COR-L47 (cell line): ENCODE measurements at regions not wholly inside any gene's neighbourhood (a gene's known extent, or its start where the extent isn't known, plus 50 kb on each side); places are given as distances from the start of the nearest gene placed in this dataset.

Experiments used
- DNase-seq: peaks from one replicate; lab custom pipeline; 2025; lab: John Stamatoyannopoulos, UW

DNA sequence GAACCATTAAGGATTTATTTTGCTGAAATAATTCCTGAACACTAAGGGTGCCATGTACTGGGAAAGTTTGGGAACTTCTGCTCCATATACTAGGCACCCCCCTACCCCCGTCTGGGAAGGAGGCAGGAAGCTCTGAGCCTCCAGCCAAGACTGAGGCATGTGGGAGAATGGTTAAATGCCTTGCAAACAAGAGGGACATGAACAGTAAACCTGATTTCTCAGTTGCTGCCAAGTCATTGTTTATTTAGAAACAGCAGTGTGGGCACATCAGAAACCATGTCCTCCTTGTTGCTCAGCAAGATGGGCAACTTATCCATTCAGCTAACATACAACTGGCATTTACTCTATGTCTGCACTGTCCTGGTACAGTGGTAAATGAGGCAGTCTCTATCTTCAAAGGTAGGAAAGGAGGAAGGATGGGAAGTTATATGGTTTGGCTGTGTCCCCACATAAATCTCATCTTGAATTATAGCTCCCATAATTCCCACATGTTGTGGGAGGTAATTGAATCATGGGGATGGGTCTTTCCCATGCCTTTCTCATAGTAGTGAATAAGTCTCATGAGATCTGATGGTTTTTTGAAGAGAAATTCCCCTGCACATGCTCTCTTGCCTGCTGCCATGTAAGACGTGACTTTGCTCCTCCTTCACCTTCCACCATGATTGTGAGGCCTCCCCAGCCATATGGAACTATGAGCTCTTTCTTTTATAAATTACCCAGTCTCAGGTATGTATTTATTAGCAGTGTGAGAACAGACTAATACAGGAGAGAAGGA lies 459.1 kb downstream of the MIAT start:
- DNase-seq: peak; percentile 39

DNA sequence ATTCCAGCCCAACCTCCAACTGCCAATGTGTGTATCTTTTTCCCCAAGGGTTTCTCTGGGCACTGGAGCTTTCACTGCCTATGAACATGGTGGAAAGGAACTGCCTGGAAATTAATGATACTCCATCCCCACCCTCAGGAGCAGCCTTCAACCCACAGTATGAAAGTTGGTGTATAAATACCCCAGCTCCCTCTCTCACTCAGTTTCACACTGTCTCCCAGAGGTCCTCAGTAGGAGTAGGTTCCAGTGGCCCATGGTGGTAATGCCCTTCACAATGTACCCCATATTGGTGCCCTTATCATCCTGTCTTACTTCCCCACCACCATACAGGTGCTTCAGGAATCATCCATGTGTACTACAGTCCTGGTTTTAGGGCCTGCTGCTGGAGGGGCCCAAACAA lies 462.6 kb downstream of the MIAT start:
- DNase-seq: no peak

DNA sequence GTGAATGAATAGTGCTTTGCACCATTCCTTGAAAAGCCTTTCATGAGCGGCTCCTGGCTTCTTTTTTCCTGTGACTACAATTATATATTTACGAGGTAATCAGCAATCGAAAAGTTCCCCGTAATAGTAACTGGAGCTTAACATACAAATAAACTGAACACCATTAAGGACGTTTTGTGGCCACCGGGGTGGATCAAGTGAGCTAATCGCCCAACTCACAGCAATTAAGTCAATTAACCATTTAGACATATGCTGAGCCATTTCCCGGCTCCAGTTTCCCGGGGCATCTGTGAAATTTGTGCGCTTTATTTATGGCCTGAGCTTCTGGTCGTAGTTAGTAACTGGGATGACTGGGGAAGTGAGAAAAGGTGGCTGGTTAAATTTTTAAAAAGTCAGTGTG lies 465.2 kb downstream of the MIAT start:
- DNase-seq: no peak

DNA sequence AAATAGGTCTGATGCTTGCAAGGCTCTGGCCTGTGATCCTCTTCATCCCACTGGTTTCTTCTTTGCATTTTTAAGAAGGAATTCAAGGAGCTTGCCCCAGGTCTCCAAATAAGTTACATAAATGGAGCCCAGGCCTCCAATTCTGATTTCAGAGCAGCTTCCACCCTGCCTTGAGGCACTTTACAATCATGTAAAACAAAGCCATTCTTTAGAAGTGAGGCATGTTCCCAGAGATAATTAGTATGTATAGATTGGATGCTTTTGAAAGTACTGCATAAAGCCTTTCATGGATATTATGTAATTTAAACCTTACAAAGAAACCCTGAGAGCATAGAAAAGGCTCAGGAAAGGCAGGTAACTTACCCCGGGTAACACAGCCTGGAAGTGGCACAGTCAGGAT lies 466.5 kb downstream of the MIAT start:
- DNase-seq: no peak

DNA sequence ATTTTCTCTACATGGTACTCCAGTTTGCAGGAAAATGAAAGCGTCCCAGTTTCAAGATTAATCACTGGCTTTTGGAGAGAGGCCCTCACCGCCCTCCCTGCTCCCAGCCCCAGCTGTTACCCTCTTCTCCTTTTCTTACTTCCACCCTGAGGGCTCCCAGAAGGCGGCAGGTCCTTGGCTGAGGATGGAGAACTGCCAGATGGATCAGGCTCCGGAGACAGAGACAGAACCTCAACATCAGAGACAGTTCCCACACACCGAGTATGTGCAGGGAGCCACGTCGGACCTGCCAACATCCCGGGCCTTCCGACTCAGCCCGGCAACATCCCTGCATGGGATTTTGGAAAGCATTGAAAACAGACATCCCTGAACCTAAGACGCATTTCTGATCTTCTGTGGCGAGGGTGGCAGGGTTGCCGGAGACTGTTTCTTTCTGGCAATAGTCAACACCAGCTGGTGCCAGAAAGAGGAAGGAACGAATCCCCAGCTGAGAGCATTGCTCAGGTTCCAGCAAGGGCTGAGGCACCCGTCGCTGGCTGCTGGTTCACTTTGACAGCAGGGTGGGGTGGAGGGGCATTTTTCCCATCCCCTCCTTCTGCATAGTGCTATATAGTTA lies 467.1 kb downstream of the MIAT start:
- no peak for DNase-seq

DNA sequence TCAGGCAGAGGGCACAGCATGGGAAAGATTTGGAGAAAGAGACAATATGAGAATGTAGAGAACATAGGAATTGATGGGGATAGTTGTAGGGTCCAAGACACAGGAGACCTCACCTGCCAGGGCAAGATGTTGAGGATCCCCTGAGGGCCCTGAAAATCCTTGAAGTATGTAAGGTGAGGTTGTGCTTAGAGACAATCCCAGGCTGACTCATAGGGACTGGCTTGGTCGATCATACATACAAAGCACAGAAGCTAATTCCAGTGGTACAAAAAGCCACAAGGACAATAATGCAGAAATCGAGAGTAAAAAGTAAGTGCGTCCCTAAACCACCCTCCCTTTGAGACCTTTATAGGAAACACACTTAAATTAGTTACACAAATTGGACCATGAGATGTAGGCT lies 468.2 kb downstream of the MIAT start:
- no peak for DNase-seq

DNA sequence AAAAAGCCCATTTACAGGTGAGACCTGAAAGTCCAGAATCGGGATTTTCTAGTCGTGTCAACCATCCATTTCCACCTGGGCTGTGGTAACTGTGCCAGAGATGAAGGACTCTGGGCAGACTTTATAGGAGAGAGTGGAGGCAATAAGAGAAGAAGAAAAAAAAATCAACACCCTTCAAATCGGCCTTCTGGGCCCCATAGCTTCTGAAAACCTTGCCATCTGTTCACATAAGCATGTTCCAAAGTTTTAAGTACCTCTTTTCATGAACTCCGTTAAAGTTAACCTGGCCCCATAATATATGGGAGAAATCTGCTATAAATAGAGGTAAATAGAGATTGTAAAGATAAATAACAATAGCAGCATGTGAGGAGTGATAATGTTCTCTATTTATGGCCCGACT lies 470.5 kb downstream of the MIAT start:
- DNase-seq: no peak

DNA sequence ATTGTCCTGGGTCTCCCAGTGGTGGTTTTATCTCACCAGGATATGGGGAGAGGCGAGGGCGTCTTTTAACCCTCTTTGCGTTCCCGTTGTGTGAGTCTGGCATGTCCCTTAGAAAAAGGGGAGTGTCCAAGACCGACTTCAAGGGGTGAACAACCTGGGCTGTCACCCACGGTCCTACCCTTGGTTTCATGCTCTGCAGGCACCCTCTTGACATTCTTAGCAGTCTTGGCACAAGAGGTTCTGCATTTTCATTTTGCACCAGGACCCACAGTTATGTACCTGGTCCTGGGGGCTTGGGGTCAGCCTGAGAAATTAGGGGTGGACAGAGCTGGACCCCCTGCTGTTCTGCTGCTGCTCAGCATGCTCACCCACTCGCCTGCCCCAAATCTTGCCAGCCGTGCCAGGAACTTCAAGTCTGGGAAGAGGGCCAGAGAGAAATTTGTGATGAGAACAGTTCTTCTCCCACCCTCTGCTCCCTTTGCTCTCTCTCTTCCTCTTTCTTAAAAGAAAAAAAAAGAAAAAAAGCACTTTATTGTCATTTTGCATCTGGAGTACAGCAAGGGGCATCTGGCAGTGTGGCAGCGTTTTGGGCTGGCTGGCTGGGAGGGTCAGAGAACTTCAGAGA lies 471.2 kb downstream of the MIAT start:
- no peak for DNase-seq

DNA sequence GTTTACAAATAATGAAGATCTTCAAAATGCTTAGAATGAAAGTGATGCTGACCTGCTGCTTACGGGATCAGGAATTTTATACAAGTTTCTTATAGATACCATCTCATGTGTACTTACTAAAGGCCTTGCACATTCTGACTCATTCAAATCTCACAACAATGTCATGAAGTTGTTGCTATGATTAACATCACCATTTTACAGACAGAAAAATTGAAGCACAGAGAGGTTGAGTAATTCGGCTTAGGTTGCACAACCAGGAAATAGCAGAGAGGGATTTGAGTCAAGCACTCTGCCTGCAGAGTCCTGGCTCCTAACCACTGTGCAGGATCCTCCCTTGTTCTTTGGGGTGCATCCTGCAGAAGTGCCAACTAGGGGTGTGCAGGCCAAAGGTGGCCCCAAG lies 471.9 kb downstream of the MIAT start:
- DNase-seq: no peak

DNA sequence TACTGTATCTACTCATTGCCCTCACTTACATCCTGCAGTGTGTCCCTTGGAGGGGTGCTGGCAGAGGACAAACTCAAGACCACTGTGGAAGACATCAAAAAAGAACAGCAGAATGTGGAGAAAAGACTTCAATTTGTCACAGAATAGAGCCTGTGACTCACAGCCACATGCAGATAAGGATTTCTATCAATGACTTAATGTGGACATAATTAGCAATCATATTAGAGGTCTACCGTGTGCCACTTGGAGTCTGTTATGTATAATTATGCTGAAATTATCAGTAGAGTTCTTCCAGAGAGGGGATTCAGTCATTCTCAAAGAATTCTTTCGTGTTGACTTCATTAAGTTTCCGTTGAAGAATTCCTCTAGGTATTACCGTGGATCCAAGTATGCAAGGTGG lies 473.5 kb downstream of the MIAT start:
- no peak for DNase-seq

DNA sequence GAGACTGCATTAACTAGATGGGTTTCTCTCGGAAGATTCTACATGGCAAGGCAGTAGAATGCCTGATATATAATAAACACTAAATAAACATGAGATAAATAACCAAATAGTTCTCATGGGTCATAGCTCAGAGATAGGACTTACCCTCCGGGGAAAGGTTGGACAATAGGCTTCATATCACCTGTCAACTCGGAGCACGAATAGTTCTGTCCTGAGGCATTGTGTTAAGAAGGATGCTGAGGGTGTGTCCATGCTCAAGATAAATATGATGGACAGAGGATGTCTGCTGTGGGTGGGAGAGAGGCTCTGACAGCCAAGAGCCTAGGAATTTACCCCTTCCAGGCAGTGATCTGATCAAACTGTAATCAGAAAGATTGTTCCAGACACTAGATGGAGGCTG lies 474.0 kb downstream of the MIAT start:
- no peak for DNase-seq

DNA sequence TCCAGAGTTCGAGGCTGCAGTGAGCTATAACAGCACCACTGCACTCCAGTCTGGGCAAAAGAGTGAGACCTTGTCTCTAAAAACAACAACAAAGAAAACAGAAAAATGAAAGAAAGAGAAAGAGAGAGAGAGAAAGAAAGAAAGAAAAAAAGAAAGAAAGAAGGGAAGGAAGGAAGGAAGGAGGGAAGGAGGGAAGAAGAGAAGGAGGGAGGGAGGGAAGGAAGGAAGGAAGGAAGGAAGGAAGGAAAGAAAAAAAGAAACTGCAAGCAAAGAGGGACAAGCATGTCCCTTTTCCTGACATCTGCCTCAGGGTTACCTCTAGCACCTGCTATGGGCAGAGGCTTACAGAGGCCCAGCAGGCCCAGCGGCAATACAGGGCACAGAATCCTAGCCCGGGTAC lies 475.0 kb downstream of the MIAT start:
- DNase-seq: no peak

DNA sequence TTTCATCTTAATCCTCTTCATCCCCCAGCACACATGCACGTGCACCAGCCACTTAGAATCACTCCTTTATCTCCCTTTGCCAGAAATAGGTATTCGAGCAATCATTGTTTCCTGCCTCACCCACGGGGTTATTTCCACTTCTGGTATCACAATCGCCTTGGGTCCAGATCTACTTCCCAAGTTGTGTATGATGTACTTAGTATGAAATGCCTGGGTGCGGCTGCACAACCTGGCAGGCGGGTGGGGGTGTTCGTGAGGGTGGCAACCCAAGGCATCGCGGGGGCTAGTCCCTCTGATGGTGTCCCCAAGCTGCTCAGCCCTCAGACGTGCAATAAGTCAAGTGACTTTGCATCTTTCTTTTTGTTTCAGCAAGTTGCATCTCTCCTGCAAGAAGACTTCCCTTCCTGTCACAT lies 475.6 kb downstream of the MIAT start:
- DNase-seq: no peak

DNA sequence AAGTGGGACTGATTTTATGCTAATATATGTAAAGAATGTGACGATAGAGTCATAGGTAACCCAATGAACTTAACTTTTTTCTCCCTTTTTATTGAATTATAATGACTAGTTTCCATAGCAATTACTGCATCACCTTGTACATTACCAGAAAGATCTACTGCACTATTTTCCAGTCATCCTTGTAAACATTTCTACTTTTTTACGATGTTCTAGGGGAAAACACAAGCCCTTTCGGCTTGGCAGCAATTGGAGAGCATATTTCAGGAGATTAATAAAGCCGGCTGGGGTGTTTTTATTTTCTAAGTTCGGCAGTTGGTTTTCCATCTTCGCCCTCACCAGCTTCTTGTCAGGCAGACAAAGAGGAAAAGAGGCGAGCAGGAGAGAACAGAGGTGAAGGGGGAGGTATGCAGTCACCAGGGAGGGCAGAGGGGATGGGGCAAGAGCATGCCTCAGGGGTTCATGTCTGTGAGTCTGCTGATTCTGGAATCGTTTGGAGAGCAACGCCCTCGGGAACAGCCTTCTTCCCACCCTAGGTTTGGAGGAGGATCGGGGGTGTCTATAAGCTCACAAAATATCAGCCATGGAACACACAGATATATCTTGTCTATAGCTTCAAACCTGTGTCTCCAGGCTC lies 476.4 kb downstream of the MIAT start:
- no peak for DNase-seq

DNA sequence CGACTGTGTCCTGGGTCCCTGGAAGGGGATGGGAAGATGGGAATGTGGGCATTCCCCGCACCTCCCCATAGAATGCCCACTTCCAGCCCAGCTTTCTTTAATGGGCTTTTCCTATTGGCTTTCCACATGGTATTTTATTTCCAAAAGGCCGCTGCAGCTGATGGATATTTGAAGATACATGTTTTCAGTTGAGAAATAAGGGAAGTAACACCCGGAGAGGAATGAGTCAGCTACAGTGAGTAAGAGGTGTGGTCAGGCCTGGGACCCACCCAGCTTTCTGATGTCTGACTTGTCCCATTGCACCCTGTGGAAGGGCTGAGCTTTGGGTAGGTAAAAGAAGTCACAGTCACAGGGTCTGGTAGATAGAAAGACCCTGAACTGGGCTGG lies 476.9 kb downstream of the MIAT start:
- no peak for DNase-seq

DNA sequence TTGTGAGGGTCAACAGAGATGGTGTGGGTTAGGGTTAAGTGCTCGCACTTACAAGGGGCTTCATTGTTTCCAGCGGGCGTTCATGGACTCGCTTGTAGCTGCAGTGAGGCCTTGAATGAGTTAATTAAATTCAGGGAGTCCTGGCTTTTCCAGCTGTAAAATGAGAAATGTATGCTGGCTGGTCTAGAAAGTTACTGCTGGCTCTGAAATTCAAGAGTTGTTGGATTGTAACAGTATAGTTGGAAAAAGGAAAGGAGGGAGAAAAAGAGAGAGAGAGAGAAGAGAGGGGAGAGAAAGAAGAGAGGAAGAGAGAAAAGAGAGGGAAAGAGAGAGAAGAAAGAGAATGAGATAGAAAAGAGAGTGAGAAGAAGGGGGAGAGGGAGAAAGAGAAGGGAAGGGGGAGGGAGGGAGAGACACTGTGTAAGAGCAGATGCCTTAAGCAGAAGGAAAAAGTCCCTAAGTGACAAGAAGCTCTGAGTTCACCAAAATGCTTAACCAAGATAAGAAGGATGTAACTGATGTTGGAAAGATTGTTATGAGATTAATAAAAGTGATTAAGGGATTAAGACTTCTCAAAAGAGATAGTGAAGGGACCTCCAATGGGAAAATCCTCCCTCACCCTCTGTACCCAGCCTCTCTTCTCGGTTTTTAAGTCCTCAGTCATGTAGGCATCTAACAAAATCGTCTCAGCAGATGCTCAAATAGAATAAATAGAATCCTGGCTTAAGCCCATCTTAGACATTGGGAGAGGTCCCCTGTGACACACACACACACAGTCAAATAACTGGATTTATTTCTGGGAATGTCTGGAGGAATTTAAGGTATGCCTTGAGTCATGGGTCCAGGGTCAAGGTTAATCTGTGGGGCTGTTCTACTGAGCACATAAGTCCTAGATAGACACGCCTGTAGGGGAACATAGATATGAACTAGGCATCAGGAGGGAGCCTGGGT lies 477.9 kb downstream of the MIAT start:
- no peak for DNase-seq

DNA sequence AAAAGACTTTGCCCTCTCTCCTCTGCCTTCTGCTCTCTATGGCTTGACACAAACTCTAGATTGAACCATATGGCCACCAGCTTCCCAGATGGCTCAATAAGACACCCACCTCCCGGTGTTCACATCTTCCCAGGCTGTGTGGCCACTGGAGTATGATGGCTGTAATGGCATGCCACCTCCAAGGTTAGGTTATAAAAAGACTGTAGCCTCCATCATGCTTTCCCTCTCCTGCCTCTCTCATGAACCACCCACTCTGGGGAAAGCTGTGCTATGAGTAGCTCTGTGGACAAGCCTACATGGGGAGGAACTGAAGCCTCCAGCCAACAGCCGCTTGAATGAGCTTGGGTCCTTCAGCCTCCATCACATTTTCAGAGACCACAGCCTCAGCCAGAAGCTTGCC lies 479.2 kb downstream of the MIAT start:
- no peak for DNase-seq

DNA sequence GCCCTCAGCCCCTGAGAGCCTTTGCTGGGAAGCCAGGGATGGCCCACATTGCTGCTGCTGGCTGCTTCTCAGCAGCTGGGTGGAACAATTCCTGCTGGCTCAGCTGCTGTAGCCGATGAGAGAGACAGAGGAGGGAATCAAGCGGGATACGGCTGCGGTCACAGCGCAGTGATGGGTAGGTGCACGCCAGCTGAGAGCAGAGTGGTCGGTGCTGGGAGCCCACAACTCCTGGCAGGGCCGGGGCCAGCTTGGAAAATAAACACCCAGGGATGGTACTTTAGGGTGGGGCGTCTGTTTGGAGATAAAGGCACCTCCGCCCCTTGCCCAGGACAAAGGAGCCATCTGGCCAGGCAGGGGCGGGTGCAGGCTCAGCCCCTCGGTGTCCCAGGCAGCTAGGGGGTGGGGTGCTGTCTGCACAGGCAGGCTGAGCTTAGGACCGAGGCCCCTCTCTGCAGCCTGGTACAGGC lies 480.5 kb downstream of the MIAT start:
- no peak for DNase-seq

DNA sequence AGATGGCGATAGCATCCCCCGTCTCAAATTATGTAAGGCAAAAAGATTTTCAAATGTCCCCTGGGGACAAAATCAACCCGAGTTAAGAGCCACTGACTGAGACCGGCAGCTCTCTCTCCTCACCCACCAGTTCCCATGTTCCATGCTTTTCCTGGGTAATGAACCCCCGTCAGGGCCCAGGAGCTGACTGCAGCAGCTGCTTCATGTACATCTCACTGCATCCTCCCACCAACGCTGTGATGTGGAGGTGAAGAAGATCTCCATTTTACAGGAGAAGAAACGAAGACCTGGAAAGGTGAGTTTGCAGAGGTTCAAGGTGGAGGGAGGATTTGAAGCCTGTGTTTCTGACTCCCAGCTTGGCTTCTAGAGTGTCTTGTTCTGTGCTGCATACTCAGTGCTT lies 481.1 kb downstream of the MIAT start:
- no peak for DNase-seq

DNA sequence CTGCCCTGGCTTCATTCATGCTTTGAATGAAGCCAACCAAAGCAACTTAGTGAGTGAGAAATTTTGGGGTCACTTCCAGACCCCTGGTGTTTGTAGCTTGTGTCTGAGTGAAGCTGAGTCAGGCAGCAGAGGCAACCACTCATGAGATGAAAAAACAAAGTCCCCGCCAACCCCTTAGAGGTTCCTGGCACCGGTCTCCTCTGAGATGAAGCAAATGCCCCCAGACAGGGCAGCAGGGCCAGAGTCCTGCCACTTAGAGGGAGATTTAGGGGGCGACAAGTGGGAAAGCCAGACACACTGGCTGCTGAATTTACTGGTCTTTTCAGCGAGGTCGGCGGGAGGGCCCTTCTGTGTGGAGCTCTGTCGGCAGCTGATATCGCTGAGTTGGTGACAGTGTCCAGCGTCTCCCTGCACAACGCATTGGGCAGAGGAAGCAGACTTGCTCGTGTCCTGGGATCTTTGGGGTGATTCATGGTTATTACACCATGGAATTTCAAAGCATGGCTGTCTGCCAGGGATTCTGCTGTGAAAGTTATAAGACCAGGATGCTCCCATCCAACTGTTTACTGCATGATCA lies 482.6 kb downstream of the MIAT start:
- DNase-seq: no peak

DNA sequence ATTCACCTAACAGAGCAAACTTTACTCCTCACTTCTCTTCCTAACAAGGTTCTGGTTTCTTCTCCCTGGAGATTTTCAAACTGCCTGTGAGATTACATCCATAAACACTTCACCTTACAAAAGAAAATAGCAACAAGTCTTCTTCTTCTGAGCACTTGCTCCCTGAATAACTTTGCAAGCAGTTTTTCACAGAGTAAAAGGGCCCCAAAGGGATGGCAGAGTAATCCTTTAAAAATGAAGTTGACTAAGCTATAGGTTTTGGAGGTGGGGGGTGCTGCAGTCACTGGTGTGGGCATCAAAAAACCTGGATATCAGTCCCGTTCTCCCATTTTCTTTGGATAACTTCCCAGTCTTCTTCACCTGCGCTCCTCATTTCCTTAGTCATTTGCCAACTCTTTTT lies 484.9 kb downstream of the MIAT start:
- DNase-seq: no peak

DNA sequence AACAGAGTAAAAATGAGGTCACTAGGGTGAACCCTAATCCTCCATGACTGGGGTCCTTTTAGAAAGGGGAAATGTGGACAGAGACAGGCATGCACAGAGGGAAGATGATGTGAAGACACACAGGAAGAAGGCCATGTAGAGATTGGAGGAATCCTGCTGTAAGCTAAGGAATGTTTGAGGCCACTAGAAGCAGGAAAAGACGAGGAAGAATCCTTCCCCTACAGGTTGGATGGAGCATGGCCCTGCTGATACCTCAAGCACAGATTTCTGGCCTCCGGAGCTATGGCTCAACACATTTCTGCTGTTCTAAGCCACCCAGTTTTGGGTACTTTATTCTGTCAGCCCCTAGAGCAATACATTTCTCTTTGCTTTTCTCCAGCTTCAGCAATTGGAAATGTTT lies 486.9 kb downstream of the MIAT start:
- DNase-seq: no peak
